ENCODE measurements at regions not wholly inside any gene's neighbourhood (a gene's known extent, or its start where the extent isn't known, plus 50 kb on each side); places are given as distances from the start of the nearest gene placed in this dataset.

- no peak for TF ChIP-seq CTCF (IDR thresholded peaks at IDR 0.05; ENCODE audit: borderline replicate concordance, extremely low read depth, low read length, poor library complexity, severe bottlenecking)
- no peak for TF ChIP-seq EZH2 (IDR thresholded peaks at IDR 0.05; ENCODE audit: borderline replicate concordance, low read depth, low read length, severe bottlenecking)
Measured at GRCh38 chrX:2594491-2594890, 93.7 kb upstream of the DHRSX start.
